T-helper 1 cell treated with Interleukin-12 subunit alpha and Interleukin-12 subunit beta and Interleukin-4 antibody, amounts not matched to agents 30 μg/mL and 1 μg/mL, for 36 hours (primary cell): ENCODE measurements at regions not wholly inside any gene's neighbourhood (a gene's known extent, or its start where the extent isn't known, plus 50 kb on each side); places are given as distances from the start of the nearest gene placed in this dataset.
"Not testable (repeated sequence)": the region's sequence is repeated elsewhere in the genome, so short reads cannot be mapped to it uniquely, and the experiment has no call there.

ENCODE experiments used
- H3K27ac Mint-ChIP-seq: one replicate; pipeline ENCODE4 v1.8.0; 2021; ENCODE audit warnings: mild to moderate bottlenecking, mixed read lengths
- H3K27me3 Mint-ChIP-seq: one replicate; pipeline ENCODE4 v1.8.0; 2021; ENCODE audit warnings: low read depth, mixed read lengths
- H3K36me3 Mint-ChIP-seq: one replicate; pipeline ENCODE4 v1.8.0; 2021; ENCODE audit warnings: low read depth, mixed read lengths
- H3K4me1 Mint-ChIP-seq: one replicate; pipeline ENCODE4 v1.8.0; 2021; ENCODE audit warnings: low read depth, mixed read lengths
- H3K4me3 Mint-ChIP-seq: one replicate; pipeline ENCODE4 v1.8.0; 2021; ENCODE audit warnings: mild to moderate bottlenecking, moderate library complexity, mixed read lengths
- H3K9me3 Mint-ChIP-seq: one replicate; pipeline ENCODE4 v1.8.0; 2021; ENCODE audit warnings: mixed read lengths

GRCh38 chr6:144510859-144511258 is 225.7 kb downstream of the UTRN start:
- Mint-ChIP-seq H3K36me3 (peaks cover 53% of the 10 kb centered on the region), H3K27ac (no peak overlapping the region), H3K27me3 (no peaks in the 10 kb centered on the region), H3K4me1 (peaks cover 4% of the 10 kb centered on the region), H3K9me3 (peaks cover 12% of the 10 kb centered on the region), H3K4me3 (no peak overlapping the region)

- Mint-ChIP-seq H3K27ac (no peak overlapping the region), H3K36me3 (peaks cover 47% of the 10 kb centered on the region), H3K9me3 (no peaks in the 10 kb centered on the region), H3K27me3 (no peaks in the 10 kb centered on the region), H3K4me3 (no peak overlapping the region), H3K4me1 (no peaks in the 10 kb centered on the region)
These were observed 230.6 kb downstream of the UTRN start for GRCh38 chr6:144515761-144516160.

- Mint-ChIP-seq H3K27ac (no peak overlapping the region), H3K27me3 (no peaks in the 10 kb centered on the region), H3K4me1 (no peaks in the 10 kb centered on the region), H3K9me3 (no peaks in the 10 kb centered on the region), H3K4me3 (no peak overlapping the region), H3K36me3 (peaks cover 38% of the 10 kb centered on the region)
These were observed 234.3 kb downstream of the UTRN start for GRCh38 chr6:144519426-144519825.

GRCh38 chr6:144528743-144529425 is 243.7 kb downstream of the UTRN start:
- H3K4me1 Mint-ChIP-seq: peaks cover 7% of the 10 kb centered on the region
- no peak overlapping the region for H3K4me3 Mint-ChIP-seq
- H3K27ac Mint-ChIP-seq: no peak overlapping the region
- H3K9me3 Mint-ChIP-seq: peaks cover 12% of the 10 kb centered on the region
- peaks cover 72% of the 10 kb centered on the region for H3K36me3 Mint-ChIP-seq
- no peaks in the 10 kb centered on the region for H3K27me3 Mint-ChIP-seq

- H3K27me3 Mint-ChIP-seq: no peaks in the 10 kb centered on the region
- H3K36me3 Mint-ChIP-seq: peaks cover 73% of the 10 kb centered on the region
- H3K9me3 Mint-ChIP-seq: peaks cover 12% of the 10 kb centered on the region
- no peak overlapping the region for H3K4me3 Mint-ChIP-seq
- peaks cover 5% of the 10 kb centered on the region for H3K4me1 Mint-ChIP-seq
- H3K27ac Mint-ChIP-seq: no peak overlapping the region
These were observed 245.0 kb downstream of the UTRN start for GRCh38 chr6:144530118-144530517.

- H3K36me3 Mint-ChIP-seq: peaks cover 56% of the 10 kb centered on the region
- H3K27me3 Mint-ChIP-seq, H3K4me3 Mint-ChIP-seq, H3K4me1 Mint-ChIP-seq, H3K27ac Mint-ChIP-seq: not testable (repeated sequence)
- peaks cover 12% of the 10 kb centered on the region for H3K9me3 Mint-ChIP-seq
These were observed 247.1 kb downstream of the UTRN start for GRCh38 chr6:144532238-144532637.

- Mint-ChIP-seq H3K27ac (no peak overlapping the region), H3K9me3 (peaks cover 12% of the 10 kb centered on the region), H3K4me1 (no peaks in the 10 kb centered on the region), H3K4me3 (no peak overlapping the region), H3K27me3 (no peaks in the 10 kb centered on the region), H3K36me3 (peaks cover 51% of the 10 kb centered on the region)
These were observed 249.0 kb downstream of the UTRN start for GRCh38 chr6:144534180-144534579.

GRCh38 chr6:144535630-144536029 is 250.5 kb downstream of the UTRN start:
- H3K27ac Mint-ChIP-seq: no peak overlapping the region
- peaks cover 9% of the 10 kb centered on the region for H3K9me3 Mint-ChIP-seq
- no peak overlapping the region for H3K4me3 Mint-ChIP-seq
- peaks cover 45% of the 10 kb centered on the region for H3K36me3 Mint-ChIP-seq
- no peaks in the 10 kb centered on the region for H3K4me1 Mint-ChIP-seq
- H3K27me3 Mint-ChIP-seq: no peaks in the 10 kb centered on the region

- Mint-ChIP-seq H3K36me3 (peaks cover 45% of the 10 kb centered on the region), H3K27me3 (no peaks in the 10 kb centered on the region), H3K9me3 (peaks cover 5% of the 10 kb centered on the region), H3K4me1 (no peaks in the 10 kb centered on the region), H3K4me3 (no peak overlapping the region), H3K27ac (no peak overlapping the region)
These were observed 250.9 kb downstream of the UTRN start for GRCh38 chr6:144536079-144536478.

GRCh38 chr6:144543006-144543871 is 258.1 kb downstream of the UTRN start:
- Mint-ChIP-seq H3K4me3 (no peak overlapping the region), H3K36me3 (peaks cover 62% of the 10 kb centered on the region), H3K4me1 (peaks cover 16% of the 10 kb centered on the region), H3K27me3 (no peaks in the 10 kb centered on the region), H3K9me3 (no peaks in the 10 kb centered on the region), H3K27ac (no peak overlapping the region)

GRCh38 chr6:144544266-144544830 is 259.2 kb downstream of the UTRN start:
- no peak overlapping the region for H3K27ac Mint-ChIP-seq
- peaks cover 60% of the 10 kb centered on the region for H3K36me3 Mint-ChIP-seq
- H3K4me3 Mint-ChIP-seq: no peak overlapping the region

GRCh38 chr6:144546807-144547206 is 261.7 kb downstream of the UTRN start:
- H3K4me3 Mint-ChIP-seq: no peak overlapping the region
- no peaks in the 10 kb centered on the region for H3K27me3 Mint-ChIP-seq
- H3K4me1 Mint-ChIP-seq: peaks cover 16% of the 10 kb centered on the region
- H3K36me3 Mint-ChIP-seq: peaks cover 65% of the 10 kb centered on the region
- no peak overlapping the region for H3K27ac Mint-ChIP-seq
- no peaks in the 10 kb centered on the region for H3K9me3 Mint-ChIP-seq

More at GRCh38 chr6:144544266-144544830, 259.2 kb downstream of the UTRN start:
- peaks cover 16% of the 10 kb centered on the region for H3K4me1 Mint-ChIP-seq
- H3K9me3 Mint-ChIP-seq: no peaks in the 10 kb centered on the region
- H3K27me3 Mint-ChIP-seq: no peaks in the 10 kb centered on the region

GRCh38 chr6:144547409-144547808 is 262.3 kb downstream of the UTRN start:
- peaks cover 64% of the 10 kb centered on the region for H3K36me3 Mint-ChIP-seq
- H3K4me1 Mint-ChIP-seq: peaks cover 14% of the 10 kb centered on the region
- no peak overlapping the region for H3K4me3 Mint-ChIP-seq
- H3K9me3 Mint-ChIP-seq: no peaks in the 10 kb centered on the region
- H3K27me3 Mint-ChIP-seq: no peaks in the 10 kb centered on the region
- no peak overlapping the region for H3K27ac Mint-ChIP-seq

GRCh38 chr6:144548536-144548935 is 263.4 kb downstream of the UTRN start:
- H3K4me1 Mint-ChIP-seq: peaks cover 13% of the 10 kb centered on the region
- no peaks in the 10 kb centered on the region for H3K9me3 Mint-ChIP-seq
- H3K36me3 Mint-ChIP-seq: peaks cover 57% of the 10 kb centered on the region
- H3K27me3 Mint-ChIP-seq: no peaks in the 10 kb centered on the region
- H3K27ac Mint-ChIP-seq: no peak overlapping the region
- H3K4me3 Mint-ChIP-seq: no peak overlapping the region
